Hepatocyte (in vitro differentiated cells): ENCODE measurements at regions not wholly inside any gene's neighbourhood (a gene's known extent, or its start where the extent isn't known, plus 50 kb on each side); places are given as distances from the start of the nearest gene placed in this dataset.

Experiments
- DNase-seq: peaks from one replicate; pipeline ENCODE4 v3.0.0-alpha.2; 2016; ENCODE audit warnings: low spot score
- H2AFZ ChIP-seq: fragments of 200-600 bp; sonication (generic); 2 replicates; pipeline ENCODE4 v1.6.0; 2016; ENCODE audit warnings: antibody characterized with exemption, mild to moderate bottlenecking
- H3K27ac ChIP-seq: fragments of 200-600 bp; sonication (generic); 2 replicates; pipeline ENCODE4 v1.5.1; 2016; ENCODE audit warnings: mild to moderate bottlenecking
- H3K27me3 ChIP-seq: fragments of 200-600 bp; sonication (generic); 2 replicates; pipeline ENCODE4 v1.6.1; 2016
- H3K36me3 ChIP-seq: fragments of 200-600 bp; sonication (generic); replicated peaks from 2 replicates; pipeline ENCODE4 v1.5.1; 2016; ENCODE audit warnings: low read depth; ENCODE audit not compliant: insufficient read depth
- H3K4me1 ChIP-seq: fragments of 200-600 bp; sonication (generic); 2 replicates; pipeline ENCODE4 v1.5.1; 2016; ENCODE audit warnings: mild to moderate bottlenecking, moderate library complexity; ENCODE audit not compliant: insufficient read depth
- H3K4me2 ChIP-seq: fragments of 200-600 bp; sonication (generic); 2 replicates; pipeline ENCODE4 v1.6.0; 2016
- H3K4me3 ChIP-seq: fragments of 200-600 bp; sonication (generic); 2 replicates; pipeline ENCODE4 v1.5.1; 2016; ENCODE audit warnings: mild to moderate bottlenecking
- H3K79me2 ChIP-seq: fragments of 200-600 bp; sonication (generic); 2 replicates; pipeline ENCODE4 v1.6.0; 2017; ENCODE audit warnings: mild to moderate bottlenecking
- H3K9me2 ChIP-seq: fragments of 200-600 bp; sonication (generic); replicated peaks from 2 replicates; pipeline ENCODE4 v1.6.0; 2017; ENCODE audit warnings: mild to moderate bottlenecking; ENCODE audit not compliant: insufficient read depth
- H3K9me3 ChIP-seq: fragments of 200-600 bp; sonication (generic); 2 replicates; pipeline ENCODE4 v1.5.1; 2016; ENCODE audit warnings: low read depth, mild to moderate bottlenecking
- H4K20me1 ChIP-seq: fragments of 200-600 bp; sonication (generic); 2 replicates; pipeline ENCODE4 v1.6.0; 2016; ENCODE audit warnings: mild to moderate bottlenecking; ENCODE audit not compliant: insufficient read depth, poor library complexity, severe bottlenecking
- EZH2 ChIP-seq: fragments of 200-600 bp; sonication (generic); IDR thresholded peaks from 2 replicates; pipeline ENCODE4 v1.6.1; 2016; ENCODE audit warnings: antibody characterized with exemption, mild to moderate bottlenecking, borderline replicate concordance
- EZH2phosphoT487 ChIP-seq: fragments of 200-600 bp; sonication (generic); IDR thresholded peaks from one replicate; pipeline ENCODE4 v1.6.1; 2018; ENCODE audit warnings: antibody characterized with exemption, mild to moderate bottlenecking, low read depth, moderate library complexity; ENCODE audit not compliant: unreplicated experiment, severe bottlenecking
- WGBS: methylation state at CpG from one replicate; pipeline ENCODE4 v1.1.6; 2016; ENCODE audit warnings: low lambda C conversion rate; ENCODE audit errors: missing lambda C conversion rate; 5-methylcytosine and 5-hydroxymethylcytosine counted together
- TF ChIP-seq, protein P1 (sequence below): fragments of 200-600 bp; sonication (generic); IDR thresholded peaks from 2 replicates; pipeline ENCODE4 v1.5.1; 2016; ENCODE audit warnings: antibody characterized with exemption, mild to moderate bottlenecking; ENCODE audit not compliant: poor library complexity

- no peaks in the 10 kb centered on the region for H4K20me1 ChIP-seq
- H2AFZ ChIP-seq: peak overlapping the region; percentile 6
- no peaks in the 10 kb centered on the region for H3K36me3 ChIP-seq
- H3K4me2 ChIP-seq: peak overlapping the region; percentile 61
- H3K79me2 ChIP-seq: no peaks in the 10 kb centered on the region
- H3K9me3 ChIP-seq: no peaks in the 10 kb centered on the region
- no peaks in the 10 kb centered on the region for H3K27me3 ChIP-seq
- no peak overlapping the region for H3K4me3 ChIP-seq
- no peaks in the 10 kb centered on the region for H3K9me2 ChIP-seq
- WGBS: 94% methylated on average over 3 of the region's 3 CpGs
- DNase-seq: no peak
- H3K27ac ChIP-seq: peak overlapping the region; percentile 46
- peaks cover 4% of the 10 kb centered on the region for H3K4me1 ChIP-seq
- TF ChIP-seq EZH2phosphoT487 (no peak), EZH2 (no peak)
- TF ChIP-seq, protein P1, sequence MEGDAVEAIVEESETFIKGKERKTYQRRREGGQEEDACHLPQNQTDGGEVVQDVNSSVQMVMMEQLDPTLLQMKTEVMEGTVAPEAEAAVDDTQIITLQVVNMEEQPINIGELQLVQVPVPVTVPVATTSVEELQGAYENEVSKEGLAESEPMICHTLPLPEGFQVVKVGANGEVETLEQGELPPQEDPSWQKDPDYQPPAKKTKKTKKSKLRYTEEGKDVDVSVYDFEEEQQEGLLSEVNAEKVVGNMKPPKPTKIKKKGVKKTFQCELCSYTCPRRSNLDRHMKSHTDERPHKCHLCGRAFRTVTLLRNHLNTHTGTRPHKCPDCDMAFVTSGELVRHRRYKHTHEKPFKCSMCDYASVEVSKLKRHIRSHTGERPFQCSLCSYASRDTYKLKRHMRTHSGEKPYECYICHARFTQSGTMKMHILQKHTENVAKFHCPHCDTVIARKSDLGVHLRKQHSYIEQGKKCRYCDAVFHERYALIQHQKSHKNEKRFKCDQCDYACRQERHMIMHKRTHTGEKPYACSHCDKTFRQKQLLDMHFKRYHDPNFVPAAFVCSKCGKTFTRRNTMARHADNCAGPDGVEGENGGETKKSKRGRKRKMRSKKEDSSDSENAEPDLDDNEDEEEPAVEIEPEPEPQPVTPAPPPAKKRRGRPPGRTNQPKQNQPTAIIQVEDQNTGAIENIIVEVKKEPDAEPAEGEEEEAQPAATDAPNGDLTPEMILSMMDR: no peak
Observed at GRCh38 chr6:137343241-137343640, 124.1 kb upstream of the IFNGR1 start.

- Histone ChIP-seq H4K20me1 (no peaks in the 10 kb centered on the region), H3K79me2 (no peaks in the 10 kb centered on the region), H3K4me2 (peak overlapping the region; percentile 61), H3K9me3 (no peaks in the 10 kb centered on the region), H3K27me3 (no peaks in the 10 kb centered on the region), H3K9me2 (no peaks in the 10 kb centered on the region), H3K27ac (peak overlapping the region; percentile 46), H3K4me1 (peaks cover 4% of the 10 kb centered on the region), H2AFZ (peak overlapping the region; percentile 6), H3K36me3 (no peaks in the 10 kb centered on the region), H3K4me3 (no peak overlapping the region)
- TF ChIP-seq, protein P1: no peak
- TF ChIP-seq EZH2phosphoT487 (no peak), EZH2 (no peak)
- DNase-seq: no peak
- 70% methylated on average over 12 of the region's 12 CpGs for WGBS
Observed at GRCh38 chr6:137342607-137343190, 123.5 kb upstream of the IFNGR1 start.

- Histone ChIP-seq H2AFZ (no peak overlapping the region), H4K20me1 (no peaks in the 10 kb centered on the region), H3K79me2 (no peaks in the 10 kb centered on the region), H3K27ac (no peak overlapping the region), H3K4me1 (peaks cover 4% of the 10 kb centered on the region), H3K9me2 (no peaks in the 10 kb centered on the region), H3K4me2 (no peak overlapping the region), H3K36me3 (no peaks in the 10 kb centered on the region), H3K9me3 (no peaks in the 10 kb centered on the region), H3K4me3 (no peak overlapping the region), H3K27me3 (no peaks in the 10 kb centered on the region)
- TF ChIP-seq, protein P1: no peak
- TF ChIP-seq EZH2 (no peak), EZH2phosphoT487 (no peak)
- DNase-seq: no peak
- WGBS: 83% methylated on average over 15 of the region's 15 CpGs
Observed at GRCh38 chr6:137341681-137342195, 122.6 kb upstream of the IFNGR1 start.
